Fibroblast of skin of back (primary cell): ENCODE measurements at regions not wholly inside any gene's neighbourhood (a gene's known extent, or its start where the extent isn't known, plus 50 kb on each side); places are given as distances from the start of the nearest gene placed in this dataset.
A peak's percentile ranks its signal among the peaks of the same experiment; 100 is the strongest.
"Not testable (repeated sequence)": the region's sequence is repeated elsewhere in the genome, so short reads cannot be mapped to it uniquely, and the experiment has no call there.

Source experiments
- DNase-seq: peaks from one replicate; pipeline ENCODE4 v3.0.0-alpha.2; 2013

- no peak for DNase-seq
Measured at GRCh38 chr5:124507688-124508087, 238.8 kb downstream of the ZNF608 start.

- DNase-seq: peak; percentile 27
Measured at GRCh38 chr5:124504081-124504916, 242.1 kb downstream of the ZNF608 start.

- no peak for DNase-seq
Measured at GRCh38 chr5:124502551-124502950, 243.9 kb downstream of the ZNF608 start.

GRCh38 chr5:124499818-124500217 is 246.6 kb downstream of the ZNF608 start:
- not testable (repeated sequence) for DNase-seq

- not testable (repeated sequence) for DNase-seq
Measured at GRCh38 chr5:124496968-124497367, 249.5 kb downstream of the ZNF608 start.

- DNase-seq: no peak
Measured at GRCh38 chr5:124494540-124495116, 251.8 kb downstream of the ZNF608 start.

GRCh38 chr5:124492444-124493224 is 253.8 kb downstream of the ZNF608 start:
- DNase-seq: no peak

- DNase-seq: not testable (repeated sequence)
Measured at GRCh38 chr5:124490315-124490714, 256.1 kb downstream of the ZNF608 start.

- DNase-seq: no peak
Measured at GRCh38 chr5:124481419-124481818, 265.0 kb downstream of the ZNF608 start.

- DNase-seq: no peak
Measured at GRCh38 chr5:124480964-124481363, 265.5 kb downstream of the ZNF608 start.

- DNase-seq: no peak
Measured at GRCh38 chr5:124480022-124480421, 266.4 kb downstream of the ZNF608 start.

GRCh38 chr5:124478264-124478663 is 268.2 kb downstream of the ZNF608 start:
- no peak for DNase-seq

GRCh38 chr5:124477577-124477976 is 268.9 kb downstream of the ZNF608 start:
- DNase-seq: no peak

GRCh38 chr5:124477062-124477461 is 269.4 kb downstream of the ZNF608 start:
- DNase-seq: no peak

GRCh38 chr5:124474528-124475215 is 271.8 kb downstream of the ZNF608 start:
- DNase-seq: no peak

GRCh38 chr5:124468671-124469411 is 277.6 kb downstream of the ZNF608 start:
- DNase-seq: no peak

- no peak for DNase-seq
Measured at GRCh38 chr5:124467745-124468144, 278.7 kb downstream of the ZNF608 start.

GRCh38 chr5:124466011-124466410 is 280.4 kb downstream of the ZNF608 start:
- no peak for DNase-seq

GRCh38 chr5:124463851-124464250 is 282.6 kb downstream of the ZNF608 start:
- DNase-seq: peak; percentile 54

GRCh38 chr5:124462751-124463150 is 283.7 kb downstream of the ZNF608 start:
- DNase-seq: no peak

GRCh38 chr5:124461941-124462340 is 284.5 kb downstream of the ZNF608 start:
- DNase-seq: no peak

- DNase-seq: no peak
Measured at GRCh38 chr5:124461157-124461556, 285.3 kb downstream of the ZNF608 start.
